Progenitor cell of endocrine pancreas (in vitro differentiated cells): ENCODE measurements at regions not wholly inside any gene's neighbourhood (a gene's known extent, or its start where the extent isn't known, plus 50 kb on each side); places are given as distances from the start of the nearest gene placed in this dataset.

Experiments
- DNase-seq: peaks from one replicate; pipeline ENCODE4 v3.0.0; 2021; ENCODE audit warnings: low spot score; ENCODE audit not compliant: unreplicated experiment
- H3K27ac Mint-ChIP-seq: 2 replicates; pipeline ENCODE4 v1.8.0; 2021; ENCODE audit warnings: mild to moderate bottlenecking, moderate library complexity, mixed read lengths
- H3K27me3 Mint-ChIP-seq: 2 replicates; pipeline ENCODE4 v1.8.0; 2021; ENCODE audit warnings: mixed read lengths
- H3K36me3 Mint-ChIP-seq: 2 replicates; pipeline ENCODE4 v1.8.0; 2022; ENCODE audit warnings: mixed read lengths; ENCODE audit not compliant: insufficient read depth
- H3K4me1 Mint-ChIP-seq: 2 replicates; pipeline ENCODE4 v1.8.0; 2021; ENCODE audit warnings: low read depth, mixed read lengths
- H3K4me3 Mint-ChIP-seq: 2 replicates; pipeline ENCODE4 v1.8.0; 2021; ENCODE audit warnings: low read depth, mild to moderate bottlenecking, moderate library complexity, mixed read lengths
- H3K9me3 Mint-ChIP-seq: 2 replicates; pipeline ENCODE4 v1.8.0; 2021; ENCODE audit warnings: low read depth, mixed read lengths
- TF ChIP-seq, protein P1 (sequence below): fragments of 200-600 bp; sonication (generic); IDR thresholded peaks from one replicate; pipeline ENCODE4 v1.5.0; 2021; ENCODE audit warnings: antibody characterized with exemption, mild to moderate bottlenecking; ENCODE audit not compliant: unreplicated experiment

DNA sequence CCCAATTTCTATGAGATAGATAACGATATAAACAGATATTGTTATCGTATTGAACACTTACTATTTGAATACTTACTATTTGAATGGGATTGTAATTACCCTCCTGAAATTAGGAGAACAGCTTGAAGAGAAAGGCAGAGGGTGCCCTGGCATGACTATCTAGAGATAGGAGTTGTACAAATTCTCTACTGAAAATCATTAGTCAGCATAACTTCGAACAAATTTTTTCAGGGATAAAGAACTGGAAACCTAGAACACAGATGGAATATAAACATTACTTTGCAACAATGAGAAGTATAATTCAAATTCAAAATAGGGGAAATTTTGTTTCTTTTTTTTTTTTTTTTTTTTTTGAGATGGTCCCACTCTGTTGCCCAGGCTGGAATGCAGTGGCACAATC lies 1096.8 kb downstream of the C4orf33 start:
- H3K27me3 Mint-ChIP-seq, result no peaks in the 10 kb centered on the region

DNA sequence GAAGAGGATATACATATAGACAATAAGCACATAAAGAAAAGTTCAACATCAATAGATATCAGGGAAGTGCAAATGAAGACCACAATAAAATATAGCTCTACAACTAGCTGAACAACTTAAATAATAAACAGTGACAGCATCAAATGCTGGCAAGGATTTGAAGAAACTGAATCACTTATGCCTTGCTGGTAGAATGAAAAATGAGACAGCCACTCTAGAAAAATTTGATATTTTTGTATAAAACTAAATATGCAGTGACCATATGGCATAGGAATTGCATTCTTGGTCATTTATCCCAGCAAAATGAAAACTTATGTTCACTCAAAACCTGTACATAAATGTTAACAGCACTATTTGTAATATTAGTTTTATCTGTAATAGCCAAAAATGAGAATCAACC lies 1102.0 kb downstream of the C4orf33 start:
- TF ChIP-seq, protein P1, sequence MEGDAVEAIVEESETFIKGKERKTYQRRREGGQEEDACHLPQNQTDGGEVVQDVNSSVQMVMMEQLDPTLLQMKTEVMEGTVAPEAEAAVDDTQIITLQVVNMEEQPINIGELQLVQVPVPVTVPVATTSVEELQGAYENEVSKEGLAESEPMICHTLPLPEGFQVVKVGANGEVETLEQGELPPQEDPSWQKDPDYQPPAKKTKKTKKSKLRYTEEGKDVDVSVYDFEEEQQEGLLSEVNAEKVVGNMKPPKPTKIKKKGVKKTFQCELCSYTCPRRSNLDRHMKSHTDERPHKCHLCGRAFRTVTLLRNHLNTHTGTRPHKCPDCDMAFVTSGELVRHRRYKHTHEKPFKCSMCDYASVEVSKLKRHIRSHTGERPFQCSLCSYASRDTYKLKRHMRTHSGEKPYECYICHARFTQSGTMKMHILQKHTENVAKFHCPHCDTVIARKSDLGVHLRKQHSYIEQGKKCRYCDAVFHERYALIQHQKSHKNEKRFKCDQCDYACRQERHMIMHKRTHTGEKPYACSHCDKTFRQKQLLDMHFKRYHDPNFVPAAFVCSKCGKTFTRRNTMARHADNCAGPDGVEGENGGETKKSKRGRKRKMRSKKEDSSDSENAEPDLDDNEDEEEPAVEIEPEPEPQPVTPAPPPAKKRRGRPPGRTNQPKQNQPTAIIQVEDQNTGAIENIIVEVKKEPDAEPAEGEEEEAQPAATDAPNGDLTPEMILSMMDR, result no peak
- Mint-ChIP-seq H3K27me3 (no peaks in the 10 kb centered on the region), H3K9me3 (peaks cover 6% of the 10 kb centered on the region), H3K36me3 (no peaks in the 10 kb centered on the region), H3K4me1 (no peaks in the 10 kb centered on the region), H3K4me3 (no peak overlapping the region), H3K27ac (no peak overlapping the region)
- no peak for DNase-seq

More for the DNA sequence above, 1096.8 kb downstream of the C4orf33 start:
- no peak for DNase-seq
- TF ChIP-seq, protein P1, result no peak
- Mint-ChIP-seq H3K27ac (no peak overlapping the region), H3K9me3 (peaks cover 11% of the 10 kb centered on the region), H3K4me3 (no peak overlapping the region), H3K4me1 (no peaks in the 10 kb centered on the region), H3K36me3 (no peaks in the 10 kb centered on the region)

DNA sequence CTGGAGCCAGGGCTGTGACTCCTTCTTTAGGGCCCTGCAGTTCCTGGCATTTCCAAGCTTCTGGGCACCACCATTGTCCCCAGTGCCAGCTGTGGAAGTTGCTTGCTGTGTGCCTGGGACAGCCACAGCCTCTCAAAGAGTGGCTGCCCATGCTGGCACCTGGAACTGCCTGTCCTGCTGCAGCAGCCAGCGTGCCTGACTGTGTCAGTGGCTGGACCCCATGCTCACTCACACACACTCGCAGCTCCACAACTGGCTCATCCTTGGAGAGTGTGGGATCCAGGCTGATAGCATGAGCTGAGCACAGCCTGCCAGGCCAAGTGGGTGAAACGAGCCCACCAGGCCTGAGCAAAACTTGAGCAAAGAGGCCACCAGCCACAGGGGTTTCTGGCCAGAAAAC lies 1107.6 kb downstream of the C4orf33 start:
- no peaks in the 10 kb centered on the region for H3K27me3 Mint-ChIP-seq
- no peak overlapping the region for H3K27ac Mint-ChIP-seq
- no peaks in the 10 kb centered on the region for H3K4me1 Mint-ChIP-seq
- H3K4me3 Mint-ChIP-seq, result no peak overlapping the region
- no peak for DNase-seq
- peaks cover 1% of the 10 kb centered on the region for H3K36me3 Mint-ChIP-seq
- peaks cover 12% of the 10 kb centered on the region for H3K9me3 Mint-ChIP-seq
- TF ChIP-seq, protein P1, result no peak

DNA sequence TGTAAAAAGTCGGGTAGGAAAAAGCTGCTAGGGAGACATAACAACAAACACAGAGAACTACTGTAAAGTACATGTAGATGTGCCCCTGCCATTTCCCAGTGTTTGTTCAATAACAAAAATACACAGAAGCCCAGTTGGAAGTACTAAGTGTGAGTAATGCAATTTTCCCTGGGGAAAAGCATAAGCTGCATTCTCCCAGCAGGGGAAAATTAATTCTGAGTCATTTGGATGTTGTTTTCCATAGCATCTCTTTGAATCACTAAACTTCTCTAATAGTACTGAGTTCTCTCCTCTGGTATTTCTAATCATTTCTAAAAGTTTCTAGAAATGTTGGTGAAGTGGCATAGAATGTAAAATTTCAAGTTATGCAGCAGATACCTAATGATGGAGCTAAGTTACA lies 1114.9 kb downstream of the C4orf33 start:
- peaks cover 2% of the 10 kb centered on the region for H3K4me1 Mint-ChIP-seq
- DNase-seq, result no peak
- TF ChIP-seq, protein P1, result no peak
- H3K9me3 Mint-ChIP-seq, result peaks cover 6% of the 10 kb centered on the region
- peak overlapping the region; percentile 71 for H3K27ac Mint-ChIP-seq
- no peak overlapping the region for H3K4me3 Mint-ChIP-seq
- H3K36me3 Mint-ChIP-seq, result no peaks in the 10 kb centered on the region
- H3K27me3 Mint-ChIP-seq, result no peaks in the 10 kb centered on the region

DNA sequence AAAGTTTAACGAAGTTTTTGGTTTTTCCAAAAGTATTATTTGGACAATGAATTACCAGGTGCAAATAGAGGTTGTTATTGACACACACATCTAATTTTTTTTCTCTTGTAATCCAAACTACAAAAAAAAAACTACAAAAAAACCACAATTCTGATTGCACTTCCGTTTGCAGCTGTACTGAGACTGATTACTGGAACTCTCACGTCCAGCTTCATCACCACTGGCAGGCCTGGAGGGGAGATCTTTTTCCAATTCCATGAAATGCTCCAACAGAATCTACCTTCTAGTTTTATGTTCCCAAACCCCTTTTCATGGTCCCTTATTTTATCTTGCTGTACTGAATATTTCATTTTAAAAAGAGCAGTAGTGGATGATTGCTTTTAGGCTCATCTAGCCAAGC lies 1118.3 kb downstream of the C4orf33 start:
- TF ChIP-seq, protein P1, result no peak
- Mint-ChIP-seq H3K36me3 (no peaks in the 10 kb centered on the region), H3K9me3 (no peaks in the 10 kb centered on the region), H3K4me3 (no peak overlapping the region), H3K4me1 (peaks cover 2% of the 10 kb centered on the region), H3K27ac (no peak overlapping the region), H3K27me3 (no peaks in the 10 kb centered on the region)
- no peak for DNase-seq
